HG03280 (cell line): ENCODE measurements at regions not wholly inside any gene's neighbourhood (a gene's known extent, or its start where the extent isn't known, plus 50 kb on each side); places are given as distances from the start of the nearest gene placed in this dataset.

Experiments used
- ATAC-seq: cut with Tn5 transposase; IDR thresholded peaks from one replicate; pipeline ENCODE4 v1.9.1; 2021; ENCODE audit warnings: mild to moderate bottlenecking, moderate library complexity; ENCODE audit not compliant: unreplicated experiment

DNA sequence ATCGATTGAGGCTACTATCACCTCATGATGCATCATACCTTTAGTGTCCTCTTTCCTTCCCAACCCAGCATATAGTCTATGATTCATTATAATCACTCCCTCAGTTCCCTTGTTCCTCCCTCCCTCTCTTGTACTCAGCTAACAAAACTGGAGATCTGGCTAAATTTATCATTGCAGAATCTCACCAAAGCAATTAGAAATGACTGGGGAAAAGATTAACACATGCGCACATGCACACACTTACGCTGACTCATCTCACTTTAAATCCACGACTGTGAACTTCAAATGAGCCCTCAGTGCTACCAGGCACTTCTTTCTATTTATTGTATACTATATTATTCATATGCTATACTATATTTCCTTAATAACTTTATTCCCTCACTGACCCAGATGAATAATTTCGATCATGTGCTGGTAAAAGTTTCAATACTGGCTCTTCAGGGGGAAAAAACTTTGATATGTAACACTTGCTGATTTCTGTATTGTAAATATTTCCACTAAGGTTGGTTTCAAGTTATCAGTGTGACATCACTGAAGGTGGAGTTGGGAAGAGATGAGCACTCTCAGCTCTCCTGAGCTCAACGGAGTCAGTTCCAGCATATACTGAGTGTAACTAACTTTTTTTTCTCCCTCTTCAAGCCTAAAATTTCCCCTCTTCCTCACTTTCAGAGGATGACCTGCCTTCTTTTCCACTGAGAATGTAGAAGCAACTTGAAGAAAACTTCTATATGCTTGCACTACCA, 613.7 kb upstream of the B3GALT2 start:
- ATAC-seq: no peak

GRCh38 chr1:193799371-193799770, 613.0 kb upstream of the B3GALT2 start:
- no peak for ATAC-seq

GRCh38 chr1:193794239-193794638, 607.8 kb upstream of the B3GALT2 start:
- ATAC-seq: no peak

DNA sequence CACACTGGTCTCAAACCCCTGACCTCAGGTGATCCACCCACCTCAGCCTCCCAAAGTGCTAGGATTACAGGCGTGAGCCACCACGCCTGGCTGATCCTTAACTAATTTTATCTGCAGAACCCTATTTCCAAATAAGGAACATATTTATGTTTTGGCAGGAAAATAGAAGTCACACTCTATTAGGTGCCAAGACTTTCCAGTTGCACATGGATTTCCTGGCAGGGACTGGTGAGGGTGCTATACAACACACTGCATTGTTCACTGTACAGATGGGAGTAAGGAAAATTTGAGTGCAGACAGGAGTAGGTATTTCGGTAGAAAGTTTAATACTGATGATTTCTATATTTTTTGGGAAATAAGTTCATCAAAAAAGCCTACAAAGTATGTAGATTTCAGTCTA, 605.3 kb upstream of the B3GALT2 start:
- ATAC-seq: no peak

GRCh38 chr1:193787061-193787460, 600.6 kb upstream of the B3GALT2 start:
- ATAC-seq: no peak

GRCh38 chr1:193785850-193786420, 599.5 kb upstream of the B3GALT2 start:
- no peak for ATAC-seq

DNA sequence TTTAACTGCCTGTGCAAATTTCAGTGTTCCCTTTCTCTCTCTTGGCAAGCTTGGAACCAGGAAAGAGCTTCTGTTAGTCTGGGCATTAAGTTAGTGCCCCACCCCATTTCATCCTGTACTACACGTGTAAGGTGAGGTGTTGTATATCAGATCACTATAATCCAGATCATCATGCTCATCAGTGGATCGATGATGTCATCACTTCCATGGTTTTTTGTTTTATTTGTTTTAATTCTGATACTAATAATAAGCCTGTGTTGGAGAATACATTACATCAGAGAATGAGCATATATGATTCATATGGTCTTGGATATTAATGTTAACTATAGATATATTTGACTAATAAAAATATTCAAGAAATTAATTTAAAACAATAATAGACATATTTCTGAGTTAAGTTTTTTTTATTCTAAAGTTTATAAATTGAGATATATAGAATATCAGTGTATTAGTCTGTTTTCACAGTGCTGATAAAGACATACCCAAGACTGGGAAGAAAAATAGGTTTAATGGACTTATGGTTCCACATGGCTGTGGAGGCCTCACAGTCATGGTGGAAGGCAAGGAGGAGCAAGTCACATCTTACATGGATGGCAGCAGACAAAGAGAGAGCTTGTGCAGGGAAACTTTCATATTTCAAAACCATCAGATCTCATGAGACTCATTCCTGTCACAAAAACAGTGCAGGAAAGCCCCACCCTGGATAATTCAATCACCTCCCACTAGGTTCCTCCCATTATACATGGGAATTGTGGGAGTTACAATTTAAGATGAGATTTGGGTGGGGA, 588.3 kb upstream of the B3GALT2 start:
- no peak for ATAC-seq

GRCh38 chr1:193771596-193771995, 585.2 kb upstream of the B3GALT2 start:
- ATAC-seq: no peak

DNA sequence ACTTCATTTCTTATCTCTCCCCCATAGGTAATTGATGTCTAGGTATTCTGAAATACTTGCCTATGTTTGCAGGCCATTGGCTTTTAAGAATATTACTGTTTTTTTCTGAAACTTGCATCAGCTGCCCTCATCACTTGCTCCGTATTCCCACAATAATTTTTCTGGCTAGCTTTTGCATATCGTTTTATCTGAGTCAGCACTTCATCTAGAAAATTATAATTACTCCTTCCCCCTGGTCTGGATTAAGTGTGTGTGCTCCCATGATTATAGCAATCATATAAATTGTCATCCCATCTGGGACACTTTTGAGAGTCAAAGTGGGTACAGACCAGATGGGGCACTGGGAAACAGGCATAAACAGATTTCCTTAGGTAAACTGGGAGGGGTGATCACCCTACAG, 583.2 kb upstream of the B3GALT2 start:
- no peak for ATAC-seq

DNA sequence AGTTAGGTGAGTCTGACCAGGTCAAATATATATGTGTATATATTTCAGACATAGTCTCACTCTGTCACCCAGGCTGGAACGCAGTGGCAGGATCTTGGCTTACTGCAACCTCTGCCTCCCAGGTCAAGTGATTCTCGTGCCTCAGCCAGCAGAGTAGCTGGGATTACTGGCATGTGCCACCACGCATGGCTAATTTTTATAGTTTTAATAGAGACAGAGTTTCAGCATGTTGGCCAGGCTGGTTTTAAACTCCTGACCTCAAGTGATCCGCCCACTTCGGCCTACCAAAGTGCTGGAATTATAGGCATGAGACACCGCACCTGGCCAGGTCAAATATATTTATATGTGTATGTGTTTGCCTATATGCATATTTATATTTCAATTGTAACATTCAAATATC, 581.5 kb upstream of the B3GALT2 start:
- ATAC-seq: no peak

DNA sequence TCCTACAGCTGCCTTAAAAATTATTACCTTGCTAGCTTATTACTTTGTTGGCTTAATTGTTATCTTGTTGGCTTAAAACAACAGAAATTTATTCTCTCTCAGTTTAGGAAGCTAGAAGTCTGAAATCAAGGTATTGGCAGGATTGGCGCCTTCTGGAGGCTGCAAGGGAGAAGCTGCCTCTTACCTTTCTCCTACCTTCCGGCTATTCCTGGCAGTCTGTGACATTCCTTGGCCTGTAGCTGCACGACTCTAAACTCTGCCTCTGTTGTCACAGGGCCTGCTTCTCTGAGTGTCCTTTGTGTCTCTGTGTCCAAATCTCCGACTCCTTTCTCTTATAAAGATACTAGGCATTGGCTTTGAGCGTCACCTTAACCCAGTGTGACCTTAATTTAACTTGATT, 579.9 kb upstream of the B3GALT2 start:
- no peak for ATAC-seq

DNA sequence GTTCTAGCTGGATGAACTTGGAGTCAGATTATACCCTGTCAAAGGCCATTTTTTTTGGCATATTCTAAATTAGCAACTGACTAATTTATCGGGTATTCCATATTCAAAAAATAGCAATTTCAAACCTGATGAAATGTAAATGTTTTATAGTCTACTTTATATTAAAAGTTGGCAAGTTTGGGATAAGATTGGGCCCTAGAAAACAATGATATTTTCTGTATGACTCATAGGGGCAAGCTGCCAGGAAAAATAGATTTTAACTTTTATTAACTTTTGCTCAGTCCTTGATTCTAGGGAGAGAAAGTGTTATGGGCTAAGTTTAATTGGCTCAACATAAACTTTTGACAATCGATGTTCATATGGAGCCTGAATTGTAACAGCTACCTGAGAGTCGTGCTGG, 576.9 kb upstream of the B3GALT2 start:
- no peak for ATAC-seq

GRCh38 chr1:193762236-193762635, 575.8 kb upstream of the B3GALT2 start:
- no peak for ATAC-seq

DNA sequence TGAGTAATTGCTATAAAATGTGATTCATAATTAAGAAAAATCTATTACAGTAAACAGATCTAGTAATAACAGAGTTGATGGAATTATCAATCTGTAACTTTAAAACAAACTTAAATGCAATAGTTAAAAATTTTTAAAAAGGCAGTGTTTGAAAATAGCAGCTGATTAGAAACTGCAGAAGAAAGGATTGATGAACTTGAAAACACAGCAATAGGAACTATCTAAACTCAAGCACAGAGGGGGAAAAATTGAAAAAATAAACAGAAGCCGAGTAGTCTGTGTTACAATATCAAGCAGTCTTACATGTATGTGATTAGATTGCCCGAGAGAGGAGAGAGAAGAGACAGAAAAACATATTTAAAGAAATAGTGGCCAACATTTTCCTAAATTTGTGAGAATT, 569.0 kb upstream of the B3GALT2 start:
- ATAC-seq: no peak

GRCh38 chr1:193754732-193755427, 568.5 kb upstream of the B3GALT2 start:
- ATAC-seq: no peak

- no peak for ATAC-seq
These were observed 567.7 kb upstream of the B3GALT2 start for GRCh38 chr1:193754151-193754550.

GRCh38 chr1:193753038-193753756, 566.8 kb upstream of the B3GALT2 start:
- ATAC-seq: no peak

DNA sequence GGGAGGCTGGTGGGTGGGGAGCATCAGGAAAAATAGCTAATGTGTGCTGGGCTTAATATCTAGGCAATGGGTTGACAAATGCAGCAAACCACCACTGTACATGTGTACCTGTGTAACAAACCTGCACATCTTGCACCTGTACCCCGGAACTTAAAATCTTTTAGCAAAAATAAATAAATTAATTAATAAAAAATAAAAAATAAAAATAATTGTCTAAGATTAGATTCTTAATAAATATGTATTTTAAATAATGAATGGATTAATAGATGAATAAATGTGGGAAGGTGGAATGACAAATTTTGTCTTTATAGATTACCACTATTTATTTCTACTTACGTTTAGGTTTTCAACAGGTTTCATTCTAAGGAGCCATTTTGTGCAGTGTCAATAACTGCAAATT, 563.5 kb upstream of the B3GALT2 start:
- no peak for ATAC-seq

DNA sequence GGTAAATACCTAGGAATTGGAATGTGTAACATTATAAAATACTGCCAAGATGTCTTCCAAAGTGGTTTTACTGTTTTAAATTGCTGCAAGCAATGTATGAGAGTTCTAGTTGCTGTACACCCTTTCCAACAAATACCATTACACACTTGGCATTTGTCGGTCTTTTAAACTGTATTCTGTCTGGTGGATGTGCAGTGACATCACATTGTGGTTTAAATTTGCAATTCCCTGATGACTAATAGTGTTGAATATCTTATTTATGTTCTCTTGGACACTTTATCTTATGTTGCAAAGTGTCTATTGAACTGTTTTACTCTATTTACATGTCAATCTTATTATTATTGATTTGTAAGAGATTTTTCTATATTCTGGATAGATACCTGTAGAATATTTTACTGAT, 561.2 kb upstream of the B3GALT2 start:
- no peak for ATAC-seq

DNA sequence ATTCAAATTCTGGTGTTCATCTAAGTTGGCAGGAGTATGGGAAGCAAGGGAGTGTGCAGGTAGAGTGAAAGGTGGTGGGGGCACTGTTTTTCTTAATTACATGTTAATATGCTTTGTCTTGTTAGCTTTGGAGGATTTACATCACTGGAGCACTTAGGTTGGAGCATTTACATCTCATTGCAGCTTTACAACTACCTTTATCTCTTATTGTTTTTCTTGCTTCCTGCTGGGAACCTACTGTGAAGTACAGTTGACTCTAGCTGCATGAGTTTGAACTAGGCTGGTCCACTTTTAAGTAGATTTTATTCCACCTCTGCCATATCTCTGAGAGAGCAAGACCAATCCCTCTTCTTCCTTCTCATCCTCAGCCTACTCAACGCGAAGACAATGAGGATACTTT, 554.8 kb upstream of the B3GALT2 start:
- no peak for ATAC-seq

GRCh38 chr1:193740762-193741161, 554.3 kb upstream of the B3GALT2 start:
- ATAC-seq: no peak
